Uterus (tissue), 3 donors: ENCODE measurements at regions not wholly inside any gene's neighbourhood (a gene's known extent, or its start where the extent isn't known, plus 50 kb on each side); places are given as distances from the start of the nearest gene placed in this dataset.

ENCODE experiments used
- DNase-seq, 2 donors: peaks; one replicate each; pipeline ENCODE4 v3.0.0-alpha.2; 2019 to 2020
- H3K27ac ChIP-seq, 2 donors: fragments of 200-600 bp; sonication (generic); 1 replicate in 1 of 2; 2 replicates in 1 of 2; pipeline ENCODE4 v1.5.1; 2016 to 2018
- H3K27me3 ChIP-seq, 2 donors: fragments of 200-600 bp; sonication (generic); one replicate each; pipeline ENCODE4 v1.5.1; 2018 to 2019; ENCODE audit warnings: control low read depth in 1 of 2
- H3K36me3 ChIP-seq, 2 donors: fragments of 200-600 bp; sonication (generic); one replicate each; pipeline ENCODE4 v1.5.1; 2019; ENCODE audit warnings: control low read depth in 1 of 2
- H3K4me1 ChIP-seq, 2 donors: fragments of 200-600 bp; sonication (generic); one replicate each; pipeline ENCODE4 v1.5.1; 2018 to 2019; ENCODE audit warnings: control low read depth in 1 of 2
- H3K4me3 ChIP-seq, 2 donors: fragments of 200-600 bp; sonication (generic); 1 replicate in 1 of 2; 2 replicates in 1 of 2; pipeline ENCODE4 v1.5.1; 2018 to 2019; ENCODE audit warnings: mild to moderate bottlenecking in 1 of 2
- H3K9me3 ChIP-seq, 2 donors: fragments of 200-600 bp; sonication (generic); one replicate each; pipeline ENCODE4 v1.5.1; 2019; ENCODE audit warnings: control low read depth in 1 of 2
- CTCF ChIP-seq, 4 experiments: fragments of 200-600 bp in 2 of 4; fragments of 450-650 bp in 2 of 4; sonication (generic) in 2 of 4; IDR thresholded peaks; one replicate each; pipeline ENCODE4 v1.5.1; 2016 to 2019; ENCODE audit warnings: antibody characterized with exemption in 4 of 4, mild to moderate bottlenecking in 2 of 4, moderate library complexity in 1 of 4
- POLR2A ChIP-seq, 2 donors: fragments of 450-650 bp; IDR thresholded peaks; one replicate each; pipeline ENCODE4 v1.6.1; 2016; ENCODE audit warnings: antibody characterized with exemption in 2 of 2, mild to moderate bottlenecking in 1 of 2, moderate library complexity in 1 of 2
- intact Hi-C: fragments of 100-400 bp; cut with DNase I; formaldehyde crosslinking; loops from one replicate; pipeline ENCODE4 v1.15.1; 2023; ENCODE audit warnings: low total_unique reads
- donor health status: DM: yes; HTN: yes; CAD: no.

- H3K36me3 ChIP-seq = no peaks in the 10 kb centered on the region
- intact Hi-C loops = no loop called here
- no peaks in the 10 kb centered on the region for H3K27me3 ChIP-seq
- TF ChIP-seq CTCF (IDR thresholded peaks at IDR 0.05) = no peak
- no peak for TF ChIP-seq POLR2A (IDR thresholded peaks at IDR 0.05)
- no peak overlapping the region for H3K27ac ChIP-seq
- no peak overlapping the region for H3K4me3 ChIP-seq
- DNase-seq = no peak
- H3K9me3 ChIP-seq = no peaks in the 10 kb centered on the region
- no peaks in the 10 kb centered on the region for H3K4me1 ChIP-seq
Observed at GRCh38 chr22:48941033-48941902, 886.4 kb downstream of the BRD1 start.

DNA sequence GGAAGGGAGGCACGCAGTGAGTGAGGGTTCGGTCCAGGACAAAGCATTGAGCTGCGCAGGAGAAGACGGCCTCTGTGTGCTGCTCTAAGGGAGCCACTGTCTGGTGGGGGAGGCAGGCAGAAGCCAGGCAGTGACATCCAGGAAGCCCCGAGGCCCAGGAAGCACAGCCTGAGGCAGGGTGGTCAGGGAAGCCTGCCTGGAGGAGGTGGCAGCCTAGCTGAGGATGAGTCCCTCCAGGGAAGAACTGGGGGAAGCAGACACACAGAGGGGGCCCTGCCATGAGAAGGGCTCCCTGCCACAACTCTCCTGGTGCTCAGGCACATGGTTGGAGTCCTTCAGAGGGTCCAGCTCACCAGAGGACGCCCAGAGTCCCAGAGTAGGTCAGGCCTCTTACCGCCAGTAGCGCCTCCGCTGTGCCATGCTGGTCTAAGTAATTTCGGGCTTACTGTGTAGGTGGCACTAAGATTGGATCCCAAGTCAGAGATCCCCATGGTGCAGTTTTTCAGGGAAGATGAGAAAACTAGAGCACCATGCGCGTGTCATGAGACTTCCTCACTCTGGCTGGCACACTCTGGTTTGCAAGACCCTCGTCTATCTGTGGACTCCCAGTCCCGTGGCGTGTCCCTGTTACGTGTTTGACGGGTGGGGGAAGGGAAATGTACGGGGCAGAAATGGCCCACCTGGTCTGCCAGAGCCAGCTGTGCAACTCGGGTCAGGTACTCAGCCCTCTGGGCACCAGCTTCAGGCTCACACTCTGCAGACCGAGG is 887.2 kb downstream of the BRD1 start:
- Histone ChIP-seq H3K36me3 (no peaks in the 10 kb centered on the region), H3K4me1 (no peaks in the 10 kb centered on the region), H3K27me3 (no peaks in the 10 kb centered on the region), H3K4me3 (no peak overlapping the region), H3K27ac (no peak overlapping the region), H3K9me3 (no peaks in the 10 kb centered on the region)
- TF ChIP-seq POLR2A (IDR thresholded peaks at IDR 0.05) (no peak), CTCF (IDR thresholded peaks at IDR 0.05) (no peak)
- intact Hi-C loops = no loop called here
- DNase-seq = no peak

DNA sequence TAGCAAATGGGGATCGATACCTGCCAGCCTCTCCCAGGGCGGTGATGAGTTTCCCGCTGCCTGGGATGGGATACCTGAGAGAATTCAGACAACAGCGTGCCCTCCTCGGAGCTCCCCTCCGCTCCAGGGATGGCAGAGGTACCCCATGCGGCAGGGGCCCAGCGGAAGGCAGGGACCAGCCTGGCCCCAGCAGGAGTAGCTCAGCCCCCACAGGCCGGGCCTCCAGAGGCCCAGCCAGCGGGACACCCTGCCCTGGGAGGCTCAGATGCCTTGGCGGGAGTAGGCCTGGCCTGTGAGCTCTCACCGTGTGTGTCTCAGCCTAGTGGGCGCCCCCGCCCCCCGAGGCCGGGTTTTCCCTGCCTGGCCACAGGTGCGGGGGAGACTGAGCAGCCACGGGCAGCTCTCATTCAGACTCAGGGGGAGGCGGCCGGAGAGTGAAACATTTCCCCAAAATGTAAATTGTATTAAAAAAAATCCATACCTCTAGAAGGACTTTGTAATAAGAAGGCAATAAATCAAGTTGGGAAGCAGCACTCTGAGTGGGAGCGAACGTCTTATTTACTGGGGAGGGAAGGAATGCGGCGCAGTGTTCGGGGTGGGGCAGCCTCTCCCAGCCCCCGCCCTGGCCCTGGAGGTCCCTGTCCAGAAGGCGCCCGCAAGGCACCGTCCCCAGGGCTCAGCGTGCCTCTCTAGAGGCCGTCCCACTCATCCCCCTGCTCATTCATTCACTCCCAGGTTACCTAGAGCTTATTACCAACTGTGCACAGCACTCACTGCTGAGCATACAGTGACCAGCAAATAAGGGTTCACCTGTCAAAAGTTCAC is 888.0 kb downstream of the BRD1 start:
- Histone ChIP-seq H3K4me3 (no peak overlapping the region), H3K27me3 (no peaks in the 10 kb centered on the region), H3K4me1 (no peaks in the 10 kb centered on the region), H3K36me3 (no peaks in the 10 kb centered on the region), H3K27ac (no peak overlapping the region), H3K9me3 (no peaks in the 10 kb centered on the region)
- no peak for DNase-seq
- TF ChIP-seq POLR2A (IDR thresholded peaks at IDR 0.05) = no peak
- no peak for TF ChIP-seq CTCF (IDR thresholded peaks at IDR 0.05)
- intact Hi-C loops = no loop called here

- no peaks in the 10 kb centered on the region for H3K27me3 ChIP-seq
- no peak overlapping the region for H3K4me3 ChIP-seq
- TF ChIP-seq POLR2A (IDR thresholded peaks at IDR 0.05) (no peak), CTCF (IDR thresholded peaks at IDR 0.05) (no peak)
- peaks cover 0 to 2% of the 10 kb centered on the region in 2 donors for H3K9me3 ChIP-seq
- no peaks in the 10 kb centered on the region for H3K36me3 ChIP-seq
- no peak for DNase-seq
- H3K27ac ChIP-seq = no peak overlapping the region
- H3K4me1 ChIP-seq = no peaks in the 10 kb centered on the region
- intact Hi-C loops = no loop called here
Observed at GRCh38 chr22:48938741-48939140, 888.9 kb downstream of the BRD1 start.
